ENCODE measurements at regions not wholly inside any gene's neighbourhood (a gene's known extent, or its start where the extent isn't known, plus 50 kb on each side); places are given as distances from the start of the nearest gene placed in this dataset.
"Not testable (repeated sequence)": the region's sequence is repeated elsewhere in the genome, so short reads cannot be mapped to it uniquely, and the experiment has no call there.

- FAIRE-seq: no peak
Observed at GRCh38 chr6:68238097-68238601, 396.9 kb upstream of the ADGRB3 start.

GRCh38 chr6:68237205-68237604 is 397.9 kb upstream of the ADGRB3 start:
- FAIRE-seq (no peak), DNase-seq (ENCODE audit: low spot score) (no peak)

More at GRCh38 chr6:68238097-68238601, 396.9 kb upstream of the ADGRB3 start:
- no peak for DNase-seq (ENCODE audit: low spot score)

- FAIRE-seq (no peak), DNase-seq (ENCODE audit: low spot score) (no peak)
Observed at GRCh38 chr6:68235326-68235784, 399.7 kb upstream of the ADGRB3 start.

GRCh38 chr6:68233623-68234022 is 401.5 kb upstream of the ADGRB3 start:
- peak; percentile 8 for DNase-seq (ENCODE audit: low spot score)
- FAIRE-seq: no peak

- DNase-seq (ENCODE audit: low spot score) (no peak), FAIRE-seq (no peak)
Observed at GRCh38 chr6:68229566-68229965, 405.5 kb upstream of the ADGRB3 start.

GRCh38 chr6:68226460-68226859 is 408.6 kb upstream of the ADGRB3 start:
- no peak for FAIRE-seq
- DNase-seq (ENCODE audit: low spot score): no peak

- FAIRE-seq (no peak), DNase-seq (ENCODE audit: low spot score) (no peak)
Observed at GRCh38 chr6:68225729-68226128, 409.4 kb upstream of the ADGRB3 start.

GRCh38 chr6:68211242-68211795 is 423.8 kb upstream of the ADGRB3 start:
- no peak for DNase-seq (ENCODE audit: low spot score)
- FAIRE-seq: no peak

- DNase-seq (ENCODE audit: low spot score); FAIRE-seq: not testable (repeated sequence)
Observed at GRCh38 chr6:68207612-68208011, 427.5 kb upstream of the ADGRB3 start.

GRCh38 chr6:68200929-68201328 is 434.2 kb upstream of the ADGRB3 start:
- FAIRE-seq: no peak
- no peak for DNase-seq (ENCODE audit: low spot score)

- no peak for FAIRE-seq
- no peak for DNase-seq (ENCODE audit: low spot score)
Observed at GRCh38 chr6:68197356-68197755, 437.7 kb upstream of the ADGRB3 start.

- DNase-seq (ENCODE audit: low spot score) (peak; percentile 5), FAIRE-seq (no peak)
Observed at GRCh38 chr6:68196645-68197044, 438.4 kb upstream of the ADGRB3 start.

- not testable (repeated sequence) for FAIRE-seq; DNase-seq (ENCODE audit: low spot score)
Observed at GRCh38 chr6:68195753-68196152, 439.3 kb upstream of the ADGRB3 start.

GRCh38 chr6:68194846-68195478 is 440.1 kb upstream of the ADGRB3 start:
- no peak for DNase-seq (ENCODE audit: low spot score)
- no peak for FAIRE-seq

GRCh38 chr6:68192988-68193387 is 442.1 kb upstream of the ADGRB3 start:
- no peak for FAIRE-seq

GRCh38 chr6:68189217-68189815 is 445.8 kb upstream of the ADGRB3 start:
- FAIRE-seq: no peak
- DNase-seq (ENCODE audit: low spot score): no peak

More at GRCh38 chr6:68192988-68193387, 442.1 kb upstream of the ADGRB3 start:
- no peak for DNase-seq (ENCODE audit: low spot score)

GRCh38 chr6:68186870-68187269 is 448.2 kb upstream of the ADGRB3 start:
- DNase-seq (ENCODE audit: low spot score) (no peak), FAIRE-seq (no peak)

GRCh38 chr6:68182386-68182785 is 452.7 kb upstream of the ADGRB3 start:
- no peak for DNase-seq (ENCODE audit: low spot score)
- FAIRE-seq: no peak

GRCh38 chr6:68181027-68181426 is 454.1 kb upstream of the ADGRB3 start:
- not testable (repeated sequence) for DNase-seq (ENCODE audit: low spot score); FAIRE-seq

- DNase-seq (ENCODE audit: low spot score) (no peak), FAIRE-seq (no peak)
Observed at GRCh38 chr6:68173616-68174015, 461.5 kb upstream of the ADGRB3 start.

- DNase-seq (ENCODE audit: low spot score) (no peak), FAIRE-seq (no peak)
Observed at GRCh38 chr6:68169922-68170321, 465.2 kb upstream of the ADGRB3 start.

GRCh38 chr6:68167604-68168003 is 467.5 kb upstream of the ADGRB3 start:
- no peak for DNase-seq (ENCODE audit: low spot score)
- FAIRE-seq: no peak

Measured in urothelium cell line (cell line).